Right atrium auricular region (tissue), 2 donors: ENCODE measurements at regions not wholly inside any gene's neighbourhood (a gene's known extent, or its start where the extent isn't known, plus 50 kb on each side); places are given as distances from the start of the nearest gene placed in this dataset.

ENCODE experiments used
- DNase-seq: peaks from one replicate; pipeline ENCODE4 v3.0.0-alpha.2; 2019; ENCODE audit warnings: low spot score
- H3K27ac ChIP-seq, 2 donors: fragments of 200-600 bp; sonication (generic); 1 replicate in 1 of 2; 2 replicates in 1 of 2; pipeline ENCODE4 v1.5.1; 2016 to 2019
- H3K27me3 ChIP-seq, 2 donors: fragments of 200-600 bp; sonication (generic); one replicate each; pipeline versions ENCODE4 v1.5.1 to v1.6.0; 2017 to 2019
- H3K36me3 ChIP-seq: fragments of 200-600 bp; sonication (generic); one replicate; pipeline ENCODE4 v1.5.1; 2016
- H3K4me1 ChIP-seq, 2 donors: fragments of 200-600 bp; sonication (generic); one replicate each; pipeline versions ENCODE4 v1.5.1 to v1.6.0; 2017 to 2019
- H3K4me3 ChIP-seq, 2 donors: fragments of 200-600 bp; sonication (generic); 1 replicate in 1 of 2; 2 replicates in 1 of 2; pipeline ENCODE4 v1.5.1; 2017 to 2019; ENCODE audit warnings: mild to moderate bottlenecking in 1 of 2, moderate library complexity in 1 of 2
- H3K9me3 ChIP-seq, 2 donors: fragments of 200-600 bp; sonication (generic); one replicate each; pipeline ENCODE4 v1.5.1; 2019
- TF ChIP-seq, protein P1 (sequence below), 2 donors: fragments of 200-600 bp; sonication (generic); IDR thresholded peaks; one replicate each; pipeline ENCODE4 v1.5.1; 2019; ENCODE audit warnings: antibody characterized with exemption in 2 of 2

DNA sequence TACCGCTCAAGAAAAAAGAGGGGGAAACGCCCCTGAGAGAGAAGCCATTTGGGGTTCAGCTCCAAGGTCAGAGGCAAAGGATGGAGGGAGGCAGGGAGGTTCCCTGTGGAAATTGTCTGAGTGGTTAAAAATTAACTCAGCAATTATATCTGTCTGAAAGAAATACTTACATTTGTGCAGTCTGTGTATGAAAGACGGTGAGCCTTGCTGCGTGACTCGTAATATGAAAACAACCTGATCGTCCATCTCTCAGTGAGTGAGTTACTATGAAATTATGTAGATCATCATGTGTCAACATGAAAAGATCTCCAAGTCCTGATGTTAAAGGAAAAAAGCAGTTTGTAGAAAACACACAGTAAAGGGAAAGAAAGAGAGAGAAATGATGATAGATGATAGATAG is 67.2 kb upstream of the FAM204A start:
- Histone ChIP-seq H3K4me1 (no peaks in the 10 kb centered on the region), H3K9me3 (no peaks in the 10 kb centered on the region), H3K27me3 (no peaks in the 10 kb centered on the region), H3K4me3 (no peak overlapping the region), H3K27ac (no peak overlapping the region), H3K36me3 (no peaks in the 10 kb centered on the region)
- no peak for DNase-seq
- TF ChIP-seq, protein P1, sequence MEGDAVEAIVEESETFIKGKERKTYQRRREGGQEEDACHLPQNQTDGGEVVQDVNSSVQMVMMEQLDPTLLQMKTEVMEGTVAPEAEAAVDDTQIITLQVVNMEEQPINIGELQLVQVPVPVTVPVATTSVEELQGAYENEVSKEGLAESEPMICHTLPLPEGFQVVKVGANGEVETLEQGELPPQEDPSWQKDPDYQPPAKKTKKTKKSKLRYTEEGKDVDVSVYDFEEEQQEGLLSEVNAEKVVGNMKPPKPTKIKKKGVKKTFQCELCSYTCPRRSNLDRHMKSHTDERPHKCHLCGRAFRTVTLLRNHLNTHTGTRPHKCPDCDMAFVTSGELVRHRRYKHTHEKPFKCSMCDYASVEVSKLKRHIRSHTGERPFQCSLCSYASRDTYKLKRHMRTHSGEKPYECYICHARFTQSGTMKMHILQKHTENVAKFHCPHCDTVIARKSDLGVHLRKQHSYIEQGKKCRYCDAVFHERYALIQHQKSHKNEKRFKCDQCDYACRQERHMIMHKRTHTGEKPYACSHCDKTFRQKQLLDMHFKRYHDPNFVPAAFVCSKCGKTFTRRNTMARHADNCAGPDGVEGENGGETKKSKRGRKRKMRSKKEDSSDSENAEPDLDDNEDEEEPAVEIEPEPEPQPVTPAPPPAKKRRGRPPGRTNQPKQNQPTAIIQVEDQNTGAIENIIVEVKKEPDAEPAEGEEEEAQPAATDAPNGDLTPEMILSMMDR (IDR thresholded peaks at IDR 0.05): no peak

DNA sequence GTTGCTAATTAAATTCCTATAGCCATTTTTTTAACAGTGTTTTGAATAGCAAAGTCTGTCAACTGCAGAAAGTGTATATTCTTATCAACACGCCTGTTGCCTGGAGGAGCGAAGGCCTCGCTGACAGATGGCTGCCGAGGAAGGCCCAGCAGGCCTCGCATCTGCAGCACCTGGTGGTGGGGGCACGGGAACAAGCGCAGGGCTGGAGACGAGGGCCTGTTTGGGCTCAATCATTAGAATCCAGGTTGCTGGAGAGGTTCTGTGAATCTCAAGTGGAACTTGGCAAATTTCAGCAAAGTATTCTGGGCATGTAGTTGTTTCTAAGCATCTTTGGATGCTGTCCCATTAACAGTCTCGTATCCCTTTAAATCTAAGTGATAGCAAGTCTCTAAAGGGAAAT is 66.1 kb upstream of the FAM204A start:
- TF ChIP-seq, protein P1 (IDR thresholded peaks at IDR 0.05): no peak
- Histone ChIP-seq H3K27me3 (no peaks in the 10 kb centered on the region), H3K9me3 (no peaks in the 10 kb centered on the region), H3K4me3 (no peak overlapping the region), H3K27ac (no peak overlapping the region), H3K36me3 (no peaks in the 10 kb centered on the region), H3K4me1 (no peaks in the 10 kb centered on the region)
- no peak for DNase-seq

DNA sequence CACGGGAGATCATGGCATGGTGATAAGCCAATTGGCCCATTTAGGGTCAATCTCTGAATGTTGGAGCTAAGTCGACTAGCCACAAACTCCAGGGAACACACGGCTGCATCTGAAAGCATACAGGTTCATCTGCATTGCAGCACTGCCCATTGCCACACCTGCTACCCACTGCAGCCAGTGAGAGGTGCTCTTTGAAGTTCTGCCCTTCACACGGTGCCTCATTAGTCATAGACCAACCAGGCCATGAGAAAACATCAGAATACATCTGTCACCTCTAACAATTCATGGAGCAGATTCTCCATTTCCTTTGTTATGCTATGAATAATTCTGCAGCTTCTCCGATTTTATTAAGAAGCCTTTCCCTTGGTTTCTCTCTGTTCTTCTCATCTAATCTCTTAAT is 65.7 kb upstream of the FAM204A start:
- H3K36me3 ChIP-seq: no peaks in the 10 kb centered on the region
- H3K27me3 ChIP-seq: no peaks in the 10 kb centered on the region

DNA sequence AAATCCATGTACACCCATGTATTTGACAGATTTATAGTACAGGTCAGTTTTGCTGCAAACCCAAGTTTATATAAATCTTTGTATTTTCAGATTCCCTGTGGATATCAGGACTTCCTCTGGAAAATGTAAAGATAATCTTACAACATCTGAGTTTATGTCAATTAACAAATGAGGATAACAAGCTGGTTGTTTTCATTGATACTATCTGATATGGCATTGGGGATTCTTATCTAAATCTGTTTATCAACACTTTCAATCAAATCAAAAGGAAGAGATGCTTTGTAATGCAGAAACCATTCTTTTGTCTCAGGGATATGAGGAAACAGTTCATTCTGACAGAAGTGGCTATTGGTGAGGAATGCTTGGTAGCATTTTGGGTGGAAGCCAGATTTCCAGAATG is 64.9 kb upstream of the FAM204A start:
- Histone ChIP-seq H3K4me1 (no peaks in the 10 kb centered on the region), H3K27me3 (no peaks in the 10 kb centered on the region), H3K36me3 (no peaks in the 10 kb centered on the region), H3K9me3 (no peaks in the 10 kb centered on the region), H3K4me3 (no peak overlapping the region), H3K27ac (no peak overlapping the region)
- TF ChIP-seq, protein P1 (IDR thresholded peaks at IDR 0.05): no peak
- no peak for DNase-seq

More for the DNA sequence above, 65.7 kb upstream of the FAM204A start:
- TF ChIP-seq, protein P1 (IDR thresholded peaks at IDR 0.05): no peak
- Histone ChIP-seq H3K4me1 (no peaks in the 10 kb centered on the region), H3K27ac (no peak overlapping the region), H3K4me3 (no peak overlapping the region), H3K9me3 (no peaks in the 10 kb centered on the region)
- DNase-seq: no peak

DNA sequence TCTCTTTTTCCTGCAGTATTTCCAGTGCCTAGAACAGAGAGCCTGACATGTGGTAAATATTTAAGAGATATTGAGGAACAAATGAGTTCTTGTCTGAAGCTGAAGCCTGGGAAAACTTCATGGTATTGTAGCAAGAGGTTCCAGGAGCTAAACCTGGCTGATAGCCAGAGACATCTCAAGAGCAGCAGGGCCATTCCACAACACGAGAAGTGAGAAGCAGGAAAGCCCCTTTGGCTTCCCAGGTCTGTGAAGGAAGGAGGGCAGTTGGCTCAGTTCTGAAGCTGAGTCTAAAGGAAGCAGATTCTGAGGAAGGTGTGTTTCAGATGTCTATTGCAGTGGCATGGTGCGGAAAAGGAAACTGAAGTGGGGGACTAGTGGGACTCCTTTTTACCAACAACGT is 63.8 kb upstream of the FAM204A start:
- no peak for DNase-seq
- H3K4me1 ChIP-seq: no peaks in the 10 kb centered on the region
- no peak overlapping the region for H3K27ac ChIP-seq
- H3K36me3 ChIP-seq: no peaks in the 10 kb centered on the region
- H3K4me3 ChIP-seq: no peak overlapping the region
- no peaks in the 10 kb centered on the region for H3K27me3 ChIP-seq
- TF ChIP-seq, protein P1 (IDR thresholded peaks at IDR 0.05): no peak
- H3K9me3 ChIP-seq: no peaks in the 10 kb centered on the region

DNA sequence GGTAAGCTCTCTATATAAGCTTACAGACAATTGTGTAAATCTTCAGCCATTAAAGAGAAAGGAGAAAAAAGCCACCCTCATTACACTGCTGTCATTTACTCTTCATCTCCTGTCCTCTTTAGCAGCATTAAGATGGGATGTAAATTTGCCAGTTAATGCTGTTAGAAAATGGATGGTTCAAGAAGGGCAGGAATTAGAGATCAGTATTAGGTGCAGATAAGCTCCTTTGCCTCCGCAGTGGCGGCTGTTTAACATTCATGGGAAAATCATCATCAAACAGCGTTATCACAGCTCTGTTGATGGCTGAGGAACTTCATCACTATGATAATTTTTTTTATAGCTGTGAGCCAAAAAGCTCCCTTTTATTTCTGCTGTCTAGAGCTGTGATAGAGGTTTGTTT is 61.8 kb upstream of the FAM204A start:
- H3K9me3 ChIP-seq: no peaks in the 10 kb centered on the region
- no peaks in the 10 kb centered on the region for H3K4me1 ChIP-seq
- no peak overlapping the region for H3K4me3 ChIP-seq
- no peak overlapping the region for H3K27ac ChIP-seq
- H3K36me3 ChIP-seq: no peaks in the 10 kb centered on the region
- no peaks in the 10 kb centered on the region for H3K27me3 ChIP-seq
- DNase-seq: no peak
- TF ChIP-seq, protein P1 (IDR thresholded peaks at IDR 0.05): no peak
